IMR-90 (cell line): ENCODE measurements at regions not wholly inside any gene's neighbourhood (a gene's known extent, or its start where the extent isn't known, plus 50 kb on each side); places are given as distances from the start of the nearest gene placed in this dataset.
"Not testable (repeated sequence)": the region's sequence is repeated elsewhere in the genome, so short reads cannot be mapped to it uniquely, and the experiment has no call there.

Experiments
- ATAC-seq: fragments of 200-7000 bp; cut with Tn5 transposase; 2 replicates; pipeline ENCODE4 v1.9.1; 2020; ENCODE audit warnings: low read depth, mild to moderate bottlenecking, moderate library complexity
- BruUV-seq: library from RNA; stranded (reverse); fragments of 400-500 nt; replicated peaks from 2 replicates; lab custom pipeline; 2021; lab: Mats Ljungman, UMichigan
- CTCF ChIA-PET: fragments of 300-600 bp; formaldehyde crosslinking; extraction: SDS; loops from one replicate; lab custom pipeline; 2021; ENCODE audit warnings: antibody characterized with exemption; lab: Yijun Ruan, JAX
- POLR2A ChIA-PET: fragments of 300-600 bp; sonication (Branson Sonifier 250); formaldehyde crosslinking; loops from one replicate; lab custom pipeline; 2022; ENCODE audit warnings: antibody characterized with exemption; ENCODE audit not compliant: unreplicated experiment; lab: Charles Lee
- DNase-seq: peaks from one replicate; pipeline ENCODE4 v3.0.0; 2013
- H2AFZ ChIP-seq: replicated peaks from 2 replicates; pipeline ENCODE3; 2013; ENCODE audit warnings: low read length, mild to moderate bottlenecking; ENCODE audit not compliant: poor library complexity
- H2AK5ac ChIP-seq: 2 replicates; pipeline ENCODE4 v1.6.1; 2013; ENCODE audit warnings: low read depth, low read length, inconsistent platforms
- H2AK9ac ChIP-seq: replicated peaks from 2 replicates; pipeline ENCODE3; 2013; ENCODE audit warnings: mild to moderate bottlenecking, low read depth, low read length, moderate library complexity; ENCODE audit not compliant: poor library complexity
- H2BK120ac ChIP-seq: 2 replicates; pipeline ENCODE4 v1.6.1; 2013; ENCODE audit warnings: low read depth, low read length, inconsistent platforms
- H2BK15ac ChIP-seq: 3 replicates; pipeline ENCODE4 v1.6.1; 2013; ENCODE audit warnings: low read depth, low read length, inconsistent platforms
- H2BK20ac ChIP-seq: 2 replicates; pipeline ENCODE4 v1.6.1; 2013; ENCODE audit warnings: low read depth, mild to moderate bottlenecking, inconsistent platforms, low read length, moderate library complexity
- H2BK5ac ChIP-seq: 2 replicates; pipeline ENCODE4 v1.6.1; 2013; ENCODE audit warnings: mild to moderate bottlenecking, low read depth, low read length, inconsistent platforms; ENCODE audit not compliant: poor library complexity, severe bottlenecking
- H3K14ac ChIP-seq: replicated peaks from 2 replicates; pipeline ENCODE4 v1.6.1; 2013; ENCODE audit warnings: low read depth, low read length, inconsistent platforms
- H3K18ac ChIP-seq: 2 replicates; pipeline ENCODE4 v1.6.1; 2013; ENCODE audit warnings: low read depth, low read length, control low read depth
- H3K23ac ChIP-seq: 2 replicates; pipeline ENCODE4 v1.6.1; 2013; ENCODE audit warnings: low read depth, low read length, inconsistent platforms
- H3K27ac ChIP-seq: 2 replicates; pipeline ENCODE4 v1.5.1; 2013; ENCODE audit warnings: mild to moderate bottlenecking, control low read depth, low read length; ENCODE audit not compliant: insufficient read depth
- H3K27me3 ChIP-seq: 2 replicates; pipeline ENCODE4 v1.6.1; 2013; ENCODE audit warnings: low read length; ENCODE audit not compliant: control insufficient read depth, insufficient read depth
- H3K36me3 ChIP-seq: 2 replicates; pipeline ENCODE4 v1.6.1; 2013; ENCODE audit warnings: low read length, mixed read lengths; ENCODE audit not compliant: control insufficient read depth, insufficient read depth
- H3K4ac ChIP-seq: 2 replicates; pipeline ENCODE4 v1.6.1; 2013; ENCODE audit warnings: low read depth, low read length, inconsistent platforms
- H3K4me1 ChIP-seq: 2 replicates; pipeline ENCODE4 v1.6.1; 2013; ENCODE audit warnings: low read length, mixed read lengths; ENCODE audit not compliant: control insufficient read depth, insufficient read depth
- H3K4me2 ChIP-seq: 2 replicates; pipeline ENCODE4 v1.6.1; 2013; ENCODE audit warnings: low read depth, mild to moderate bottlenecking, control low read depth, low read length, moderate library complexity
- H3K4me3 ChIP-seq: 2 replicates; pipeline ENCODE4 v1.5.1; 2013; ENCODE audit warnings: low read depth, mild to moderate bottlenecking, control low read depth, low read length, moderate library complexity; ENCODE audit not compliant: insufficient read depth
- H3K56ac ChIP-seq: 2 replicates; pipeline ENCODE4 v1.6.1; 2013; ENCODE audit warnings: low read length, inconsistent platforms; ENCODE audit not compliant: insufficient read depth; ENCODE audit errors: extremely low read depth
- H3K79me1 ChIP-seq, 2 experiments: 2 replicates each; pipeline ENCODE4 v1.6.1; 2013; ENCODE audit warnings: low read length in 2 of 2, inconsistent platforms in 1 of 2, low read depth in 1 of 2
- H3K9ac ChIP-seq: 2 replicates; pipeline ENCODE4 v1.6.1; 2013; ENCODE audit warnings: low read depth, low read length, control low read depth
- H3K9me1 ChIP-seq: 2 replicates; pipeline ENCODE4 v1.6.1; 2013; ENCODE audit warnings: low read length, inconsistent platforms; ENCODE audit not compliant: insufficient read depth
- H3K9me3 ChIP-seq: 2 replicates; pipeline ENCODE4 v1.6.1; 2013; ENCODE audit warnings: low read length; ENCODE audit not compliant: control insufficient read depth, insufficient read depth
- H4K20me1 ChIP-seq: 2 replicates; pipeline ENCODE4 v1.6.1; 2013; ENCODE audit warnings: low read length, inconsistent platforms; ENCODE audit not compliant: insufficient read depth
- H4K5ac ChIP-seq: 2 replicates; pipeline ENCODE4 v1.6.1; 2013; ENCODE audit warnings: mild to moderate bottlenecking, low read depth, low read length, control low read depth
- H4K8ac ChIP-seq, 2 experiments: 2 replicates each; pipeline ENCODE4 v1.6.1; 2013; ENCODE audit warnings: low read depth in 2 of 2, low read length in 2 of 2, control low read depth in 1 of 2, inconsistent platforms in 1 of 2
- H4K91ac ChIP-seq: 2 replicates; pipeline ENCODE4 v1.6.1; 2013; ENCODE audit warnings: low read depth, low read length, inconsistent platforms; ENCODE audit not compliant: insufficient read depth
- WGBS, 2 experiments: methylation state at CpG; one replicate each; pipeline versions ENCODE4 v1.1.5 to v1.1.7; 2013; ENCODE audit warnings: missing lambda C conversion rate in 2 of 2; ENCODE audit not compliant: insufficient read length in 1 of 2; ENCODE audit errors: extremely low coverage in 2 of 2; 5-methylcytosine and 5-hydroxymethylcytosine counted together
- dilution Hi-C: fragments of 300-500 bp; cut with HindIII; formaldehyde crosslinking; loops from one replicate; pipeline ENCODE4 v1.14.3; 2018; ENCODE audit warnings: low sequenced_read_pairs; ENCODE audit not compliant: unreplicated experiment
- in situ Hi-C: fragments of 300-500 bp; cut with MboI; formaldehyde crosslinking; loops from 3 replicates; pipeline ENCODE4 v1.14.3; 2019; ENCODE audit warnings: low sequenced_read_pairs, inconsistent platforms, mixed read lengths
- intact Hi-C: fragments of 100-400 bp; cut with micrococcal nuclease; formaldehyde crosslinking; loops from 2 replicates; pipeline ENCODE4 v1.10.0; 2022

DNA sequence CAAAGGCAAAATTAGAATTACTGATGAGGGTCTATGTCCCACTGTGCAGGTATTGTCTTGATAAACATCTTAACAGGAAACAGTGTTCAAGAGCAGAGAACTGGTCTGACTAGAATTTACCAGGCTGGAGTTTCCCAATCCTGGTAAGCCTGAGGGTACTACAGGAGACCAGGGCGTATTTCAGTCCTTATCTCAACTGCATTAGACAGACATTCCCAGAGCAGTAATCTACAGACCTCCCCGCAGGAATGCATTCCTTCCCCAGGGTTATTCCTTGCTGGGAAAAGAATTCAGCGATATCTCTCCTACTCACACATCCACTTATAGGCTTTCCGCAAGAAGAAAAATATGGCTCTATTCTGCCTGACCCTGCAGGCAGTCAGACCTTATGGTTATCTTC, 276.0 kb upstream of the SUCLG2 start:
- H3K14ac ChIP-seq, H4K8ac ChIP-seq, POLR2A ChIA-PET, H2AK9ac ChIP-seq, H3K18ac ChIP-seq, H3K23ac ChIP-seq, H2BK120ac ChIP-seq, in situ Hi-C loops, BruUV-seq, H2BK5ac ChIP-seq, DNase-seq, H4K5ac ChIP-seq, H4K91ac ChIP-seq, H3K4me3 ChIP-seq, intact Hi-C loops, H3K27ac ChIP-seq, ATAC-seq, H3K4ac ChIP-seq, H3K36me3 ChIP-seq, H3K4me2 ChIP-seq, H2BK20ac ChIP-seq, H3K9me1 ChIP-seq, H3K56ac ChIP-seq, H3K79me1 ChIP-seq, H3K4me1 ChIP-seq, H3K9ac ChIP-seq, H2AFZ ChIP-seq, H2AK5ac ChIP-seq, CTCF ChIA-PET, H3K27me3 ChIP-seq, H3K9me3 ChIP-seq, dilution Hi-C loops, H2BK15ac ChIP-seq, H4K20me1 ChIP-seq: not testable (repeated sequence)
- 82% methylated on average over 2 of the region's 4 CpGs; no CpG with 5 or more reads in 1 of the 2 experiments for WGBS, 2 experiments
